GM20000 (cell line): ENCODE measurements at regions not wholly inside any gene's neighbourhood (a gene's known extent, or its start where the extent isn't known, plus 50 kb on each side); places are given as distances from the start of the nearest gene placed in this dataset.

Source experiments
- DNase-seq: peaks from one replicate; pipeline ENCODE4 v3.0.0; 2012; ENCODE audit warnings: low spot score
- TF ChIP-seq, protein P1 (sequence below): IDR thresholded peaks from 2 replicates; pipeline ENCODE4 v1.5.1; 2012; ENCODE audit warnings: mild to moderate bottlenecking, control low read depth; ENCODE audit errors: extremely low read depth, missing control alignments

- TF ChIP-seq, protein P1, sequence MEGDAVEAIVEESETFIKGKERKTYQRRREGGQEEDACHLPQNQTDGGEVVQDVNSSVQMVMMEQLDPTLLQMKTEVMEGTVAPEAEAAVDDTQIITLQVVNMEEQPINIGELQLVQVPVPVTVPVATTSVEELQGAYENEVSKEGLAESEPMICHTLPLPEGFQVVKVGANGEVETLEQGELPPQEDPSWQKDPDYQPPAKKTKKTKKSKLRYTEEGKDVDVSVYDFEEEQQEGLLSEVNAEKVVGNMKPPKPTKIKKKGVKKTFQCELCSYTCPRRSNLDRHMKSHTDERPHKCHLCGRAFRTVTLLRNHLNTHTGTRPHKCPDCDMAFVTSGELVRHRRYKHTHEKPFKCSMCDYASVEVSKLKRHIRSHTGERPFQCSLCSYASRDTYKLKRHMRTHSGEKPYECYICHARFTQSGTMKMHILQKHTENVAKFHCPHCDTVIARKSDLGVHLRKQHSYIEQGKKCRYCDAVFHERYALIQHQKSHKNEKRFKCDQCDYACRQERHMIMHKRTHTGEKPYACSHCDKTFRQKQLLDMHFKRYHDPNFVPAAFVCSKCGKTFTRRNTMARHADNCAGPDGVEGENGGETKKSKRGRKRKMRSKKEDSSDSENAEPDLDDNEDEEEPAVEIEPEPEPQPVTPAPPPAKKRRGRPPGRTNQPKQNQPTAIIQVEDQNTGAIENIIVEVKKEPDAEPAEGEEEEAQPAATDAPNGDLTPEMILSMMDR, result no peak
- DNase-seq, result no peak
Measured at GRCh38 chr12:126648074-126648473, 1582.8 kb downstream of the AACS start.

- TF ChIP-seq, protein P1, result no peak
- no peak for DNase-seq
Measured at GRCh38 chr12:126651133-126651532, 1585.9 kb downstream of the AACS start.

DNA sequence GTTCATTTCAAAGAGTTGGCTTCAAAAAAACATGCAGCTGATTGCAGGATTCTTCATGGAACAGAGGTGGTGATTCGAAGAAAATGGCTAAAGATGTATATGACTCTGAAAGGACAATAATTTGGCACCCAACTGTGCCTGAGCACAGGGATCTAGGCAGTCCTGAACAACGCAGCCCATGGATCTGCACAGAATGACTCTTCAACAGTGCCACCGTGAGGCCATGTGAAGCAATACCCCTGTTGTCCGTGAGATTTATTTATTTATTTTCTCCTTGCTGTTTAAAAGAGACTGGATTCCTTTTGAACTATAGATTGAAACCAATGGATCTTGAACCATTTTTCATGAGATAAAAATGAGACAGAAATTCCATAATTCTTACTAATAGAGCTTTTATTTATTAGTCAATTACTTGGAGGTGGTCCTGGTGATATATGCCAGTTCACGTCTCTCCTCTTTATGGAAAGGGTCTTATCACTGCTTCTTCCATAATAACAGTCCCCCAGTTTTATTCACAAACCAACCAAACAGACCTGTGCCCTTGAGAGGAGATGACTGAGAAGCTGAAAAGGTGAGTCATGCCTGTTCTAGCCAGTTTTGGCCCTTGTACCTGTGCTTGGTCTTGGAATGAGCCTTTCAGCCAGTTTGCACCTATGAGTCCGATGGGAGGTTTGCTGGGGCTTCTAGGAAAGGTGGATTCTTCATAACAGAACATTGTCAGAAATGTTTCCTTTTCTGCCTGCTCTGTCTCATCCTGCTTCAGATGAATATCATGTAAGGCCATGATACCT is 1598.3 kb downstream of the AACS start:
- no peak for DNase-seq
- TF ChIP-seq, protein P1, result peak; percentile 7

GRCh38 chr12:126667339-126667738 is 1599.6 kb upstream of the TMEM132C start:
- no peak for DNase-seq
- TF ChIP-seq, protein P1, result no peak

- TF ChIP-seq, protein P1, result no peak
- no peak for DNase-seq
Measured at GRCh38 chr12:126668538-126668937, 1598.4 kb upstream of the TMEM132C start.

GRCh38 chr12:126668961-126669360 is 1598.0 kb upstream of the TMEM132C start:
- TF ChIP-seq, protein P1, result no peak
- DNase-seq, result no peak

GRCh38 chr12:126676434-126676833 is 1590.5 kb upstream of the TMEM132C start:
- DNase-seq, result no peak
- TF ChIP-seq, protein P1, result no peak
